ENCODE measurements at regions not wholly inside any gene's neighbourhood (a gene's known extent, or its start where the extent isn't known, plus 50 kb on each side); places are given as distances from the start of the nearest gene placed in this dataset.

DNA sequence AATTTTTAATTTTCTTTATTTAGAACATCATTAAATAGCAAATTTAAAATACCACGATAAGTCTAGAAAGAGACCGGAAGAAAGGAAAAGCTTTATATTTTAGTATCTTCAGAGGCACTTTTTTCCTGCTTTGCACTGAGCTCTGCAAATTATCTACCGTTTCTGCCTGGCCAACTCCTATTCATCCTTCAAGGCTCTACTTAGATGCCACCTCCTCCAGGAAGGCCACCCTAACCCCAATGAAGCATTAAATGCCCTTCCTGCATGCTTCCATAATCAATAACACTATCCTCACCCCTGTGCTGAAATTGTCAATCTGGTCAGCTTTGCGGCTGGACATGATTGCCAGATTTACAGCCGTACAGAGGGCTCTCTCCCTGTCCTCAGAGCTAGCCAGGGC is 141.8 kb upstream of the CHST15 start:
- Histone ChIP-seq H2AFZ (replicated peaks; ENCODE audit: low read length, poor library complexity) (no peak overlapping the region), H2BK15ac (ENCODE audit: low read depth, low read length) (no peak overlapping the region), H3K4me3 (ENCODE audit: insufficient read depth, low read depth, low read length) (no peak overlapping the region), H3K4me1 (ENCODE audit: control insufficient read depth, insufficient read depth, low read length) (no peaks in the 10 kb centered on the region), H3K9ac (ENCODE audit: low read depth, low read length) (no peak overlapping the region), H3K27me3 (ENCODE audit: control insufficient read depth, insufficient read depth, low read length) (no peaks in the 10 kb centered on the region), H3K56ac (ENCODE audit: extremely low read depth, insufficient read depth, low read length) (no peak overlapping the region), H3K4ac (ENCODE audit: low read depth, low read length) (no peak overlapping the region), H3K79me1 (ENCODE audit: low read depth in 1 of 2, low read length in 2 of 2) (no peaks in the 10 kb centered on the region), H3K4me2 (ENCODE audit: low read depth, low read length) (no peak overlapping the region), H3K9me3 (ENCODE audit: control insufficient read depth, insufficient read depth, low read length) (peaks cover 31% of the 10 kb centered on the region), H3K18ac (ENCODE audit: low read depth, low read length) (no peak overlapping the region), H4K91ac (ENCODE audit: insufficient read depth, low read depth, low read length) (no peak overlapping the region), H4K5ac (ENCODE audit: low read depth, low read length) (no peak overlapping the region), H2BK20ac (ENCODE audit: low read depth, low read length) (no peak overlapping the region), H4K8ac (ENCODE audit: low read depth in 2 of 2, low read length in 2 of 2) (no peak overlapping the region), H3K14ac (replicated peaks; ENCODE audit: low read depth, low read length) (no peak overlapping the region), H3K27ac (ENCODE audit: insufficient read depth, low read length) (no peak overlapping the region), H3K36me3 (ENCODE audit: control insufficient read depth, insufficient read depth, low read length) (no peaks in the 10 kb centered on the region), H2AK9ac (replicated peaks; ENCODE audit: low read depth, low read length, poor library complexity) (no peak overlapping the region), H3K9me1 (ENCODE audit: insufficient read depth, low read length) (no peaks in the 10 kb centered on the region), H2BK5ac (ENCODE audit: low read depth, low read length, poor library complexity, severe bottlenecking) (no peak overlapping the region), H4K20me1 (ENCODE audit: insufficient read depth, low read length) (no peaks in the 10 kb centered on the region), H2BK120ac (ENCODE audit: low read depth, low read length) (no peak overlapping the region), H2AK5ac (ENCODE audit: low read depth, low read length) (no peak overlapping the region), H3K23ac (ENCODE audit: low read depth, low read length) (no peak overlapping the region)
- intact Hi-C loops (cut with micrococcal nuclease) (no loop called here), in situ Hi-C loops (cut with MboI; ENCODE audit: low sequenced_read_pairs) (no loop called here), dilution Hi-C loops (cut with HindIII; ENCODE audit: low sequenced_read_pairs, unreplicated experiment) (no loop called here)
- DNase-seq (no peak), ATAC-seq (ENCODE audit: low read depth) (no peak)
- TF ChIP-seq, protein P1, sequence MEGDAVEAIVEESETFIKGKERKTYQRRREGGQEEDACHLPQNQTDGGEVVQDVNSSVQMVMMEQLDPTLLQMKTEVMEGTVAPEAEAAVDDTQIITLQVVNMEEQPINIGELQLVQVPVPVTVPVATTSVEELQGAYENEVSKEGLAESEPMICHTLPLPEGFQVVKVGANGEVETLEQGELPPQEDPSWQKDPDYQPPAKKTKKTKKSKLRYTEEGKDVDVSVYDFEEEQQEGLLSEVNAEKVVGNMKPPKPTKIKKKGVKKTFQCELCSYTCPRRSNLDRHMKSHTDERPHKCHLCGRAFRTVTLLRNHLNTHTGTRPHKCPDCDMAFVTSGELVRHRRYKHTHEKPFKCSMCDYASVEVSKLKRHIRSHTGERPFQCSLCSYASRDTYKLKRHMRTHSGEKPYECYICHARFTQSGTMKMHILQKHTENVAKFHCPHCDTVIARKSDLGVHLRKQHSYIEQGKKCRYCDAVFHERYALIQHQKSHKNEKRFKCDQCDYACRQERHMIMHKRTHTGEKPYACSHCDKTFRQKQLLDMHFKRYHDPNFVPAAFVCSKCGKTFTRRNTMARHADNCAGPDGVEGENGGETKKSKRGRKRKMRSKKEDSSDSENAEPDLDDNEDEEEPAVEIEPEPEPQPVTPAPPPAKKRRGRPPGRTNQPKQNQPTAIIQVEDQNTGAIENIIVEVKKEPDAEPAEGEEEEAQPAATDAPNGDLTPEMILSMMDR (conservative IDR thresholded peaks at IDR 0.05; ENCODE audit: low read depth, low read length), result no peak
- TF ChIP-seq CEBPB (IDR thresholded peaks at IDR 0.05; ENCODE audit: low read depth, low read length) (no peak), MXI1 (IDR thresholded peaks at IDR 0.05; ENCODE audit: borderline replicate concordance, low read depth, low read length) (no peak), SMC3 (IDR thresholded peaks at IDR 0.05; ENCODE audit: low read depth, low read length) (no peak), RAD21 (IDR thresholded peaks at IDR 0.05; ENCODE audit: low read length) (no peak), BHLHE40 (IDR thresholded peaks at IDR 0.05; ENCODE audit: low read depth, low read length) (no peak), FOS (IDR thresholded peaks at IDR 0.05; ENCODE audit: low read depth, low read length) (no peak)
- TF ChIP-seq, protein P2, sequence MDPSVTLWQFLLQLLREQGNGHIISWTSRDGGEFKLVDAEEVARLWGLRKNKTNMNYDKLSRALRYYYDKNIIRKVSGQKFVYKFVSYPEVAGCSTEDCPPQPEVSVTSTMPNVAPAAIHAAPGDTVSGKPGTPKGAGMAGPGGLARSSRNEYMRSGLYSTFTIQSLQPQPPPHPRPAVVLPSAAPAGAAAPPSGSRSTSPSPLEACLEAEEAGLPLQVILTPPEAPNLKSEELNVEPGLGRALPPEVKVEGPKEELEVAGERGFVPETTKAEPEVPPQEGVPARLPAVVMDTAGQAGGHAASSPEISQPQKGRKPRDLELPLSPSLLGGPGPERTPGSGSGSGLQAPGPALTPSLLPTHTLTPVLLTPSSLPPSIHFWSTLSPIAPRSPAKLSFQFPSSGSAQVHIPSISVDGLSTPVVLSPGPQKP (IDR thresholded peaks at IDR 0.05; ENCODE audit: borderline replicate concordance, low read depth, low read length), result no peak
- no TSS peak for BruUV-seq (replicated peaks)
- ChIA-PET POLR2A (ENCODE audit: unreplicated experiment) (no interaction called here), CTCF (no interaction called here)
- 80% methylated on average over 1 of the region's 5 CpGs; no CpG with 5 or more reads in 1 of the 2 experiments for WGBS, 2 experiments (ENCODE audit: extremely low coverage in 2 of 2, insufficient read length in 1 of 2)
